Activated T-cell treated with anti-CD3 and anti-CD28 coated beads, Interleukin-2, amount 50 U/mL, for 4 hours (primary cell): ENCODE measurements at regions not wholly inside any gene's neighbourhood (a gene's known extent, or its start where the extent isn't known, plus 50 kb on each side); places are given as distances from the start of the nearest gene placed in this dataset.
A peak's percentile ranks its signal among the peaks of the same experiment; 100 is the strongest.

ENCODE experiments used
- ATAC-seq, 2 donors: fragments of 200-7000 bp; cut with Tn5 transposase; one replicate each; pipeline ENCODE4 v1.10.0; 2021
- DNase-seq: peaks from one replicate; pipeline ENCODE4 v3.0.0-alpha.2; 2020
- H3K27me3 Mint-ChIP-seq: one replicate; pipeline ENCODE4 v1.8.0; 2021; ENCODE audit warnings: low read depth, mixed read lengths
- H3K36me3 Mint-ChIP-seq: one replicate; pipeline ENCODE4 v1.8.0; 2022; ENCODE audit warnings: mixed read lengths; ENCODE audit not compliant: insufficient read depth
- H3K4me1 Mint-ChIP-seq: one replicate; pipeline ENCODE4 v1.8.0; 2021; ENCODE audit warnings: low read depth, mixed read lengths
- H3K4me3 Mint-ChIP-seq: one replicate; pipeline ENCODE4 v1.8.0; 2021; ENCODE audit warnings: mild to moderate bottlenecking, moderate library complexity, mixed read lengths
- H3K9me3 Mint-ChIP-seq: one replicate; pipeline ENCODE4 v1.8.0; 2021; ENCODE audit warnings: mixed read lengths

GRCh38 chr12:47014474-47014873 lies 64.9 kb upstream of the PCED1B start:
- no peaks in the 10 kb centered on the region for H3K36me3 Mint-ChIP-seq
- H3K27me3 Mint-ChIP-seq: peaks cover 21% of the 10 kb centered on the region
- H3K4me3 Mint-ChIP-seq: no peak overlapping the region
- H3K4me1 Mint-ChIP-seq: no peaks in the 10 kb centered on the region
- DNase-seq (no peak), ATAC-seq (no peak)
- no peaks in the 10 kb centered on the region for H3K9me3 Mint-ChIP-seq

- no peaks in the 10 kb centered on the region for H3K9me3 Mint-ChIP-seq
- ATAC-seq (no peak), DNase-seq (no peak)
Observed at GRCh38 chr12:47015381-47015780, 64.0 kb upstream of the PCED1B start.

GRCh38 chr12:47017041-47017713 lies 62.2 kb upstream of the PCED1B start:
- H3K4me3 Mint-ChIP-seq: no peak overlapping the region
- ATAC-seq (no peak), DNase-seq (no peak)
- no peaks in the 10 kb centered on the region for H3K9me3 Mint-ChIP-seq
- H3K27me3 Mint-ChIP-seq: peaks cover 26% of the 10 kb centered on the region
- H3K36me3 Mint-ChIP-seq: no peaks in the 10 kb centered on the region
- no peaks in the 10 kb centered on the region for H3K4me1 Mint-ChIP-seq

More at GRCh38 chr12:47015381-47015780, 64.0 kb upstream of the PCED1B start:
- Mint-ChIP-seq H3K36me3 (no peaks in the 10 kb centered on the region), H3K4me1 (no peaks in the 10 kb centered on the region), H3K27me3 (peaks cover 23% of the 10 kb centered on the region), H3K4me3 (no peak overlapping the region)

- no peak overlapping the region for H3K4me3 Mint-ChIP-seq
- peaks cover 1% of the 10 kb centered on the region for H3K4me1 Mint-ChIP-seq
- DNase-seq: no peak
- no peaks in the 10 kb centered on the region for H3K36me3 Mint-ChIP-seq
- peaks cover 25% of the 10 kb centered on the region for H3K27me3 Mint-ChIP-seq
- H3K9me3 Mint-ChIP-seq: no peaks in the 10 kb centered on the region
- ATAC-seq: no peak
Observed at GRCh38 chr12:47017901-47018475, 61.4 kb upstream of the PCED1B start.

GRCh38 chr12:47020211-47020821 lies 59.1 kb upstream of the PCED1B start:
- ATAC-seq (no peak), DNase-seq (no peak)
- H3K36me3 Mint-ChIP-seq: no peaks in the 10 kb centered on the region
- peaks cover 1% of the 10 kb centered on the region for H3K4me1 Mint-ChIP-seq
- peaks cover 23% of the 10 kb centered on the region for H3K27me3 Mint-ChIP-seq
- H3K4me3 Mint-ChIP-seq: no peak overlapping the region
- H3K9me3 Mint-ChIP-seq: no peaks in the 10 kb centered on the region

GRCh38 chr12:47021298-47021697 lies 58.1 kb upstream of the PCED1B start:
- DNase-seq: no peak
- Mint-ChIP-seq H3K4me1 (peaks cover 1% of the 10 kb centered on the region), H3K36me3 (no peaks in the 10 kb centered on the region), H3K4me3 (no peak overlapping the region), H3K27me3 (peaks cover 26% of the 10 kb centered on the region), H3K9me3 (no peaks in the 10 kb centered on the region)
- peak; percentile 72 to 90 for ATAC-seq

GRCh38 chr12:47022296-47022695 lies 57.1 kb upstream of the PCED1B start:
- peaks cover 1% of the 10 kb centered on the region for H3K4me1 Mint-ChIP-seq

GRCh38 chr12:47023311-47023710 lies 56.1 kb upstream of the PCED1B start:
- Mint-ChIP-seq H3K4me3 (no peak overlapping the region), H3K27me3 (peaks cover 17% of the 10 kb centered on the region), H3K4me1 (peaks cover 1% of the 10 kb centered on the region), H3K36me3 (no peaks in the 10 kb centered on the region), H3K9me3 (no peaks in the 10 kb centered on the region)
- ATAC-seq (no peak), DNase-seq (no peak)

More at GRCh38 chr12:47022296-47022695, 57.1 kb upstream of the PCED1B start:
- H3K36me3 Mint-ChIP-seq: no peaks in the 10 kb centered on the region
- no peak for DNase-seq
- peaks cover 22% of the 10 kb centered on the region for H3K27me3 Mint-ChIP-seq
- no peak overlapping the region for H3K4me3 Mint-ChIP-seq
- H3K9me3 Mint-ChIP-seq: no peaks in the 10 kb centered on the region
- peak in 1 of 2 donors; percentile 51 for ATAC-seq

- ATAC-seq: no peak
- H3K4me3 Mint-ChIP-seq: no peak overlapping the region
- H3K9me3 Mint-ChIP-seq: no peaks in the 10 kb centered on the region
- no peaks in the 10 kb centered on the region for H3K36me3 Mint-ChIP-seq
- H3K27me3 Mint-ChIP-seq: peaks cover 12% of the 10 kb centered on the region
- H3K4me1 Mint-ChIP-seq: peaks cover 1% of the 10 kb centered on the region
- DNase-seq: no peak
Observed at GRCh38 chr12:47023953-47024352, 55.5 kb upstream of the PCED1B start.

- Mint-ChIP-seq H3K36me3 (no peaks in the 10 kb centered on the region), H3K4me3 (no peak overlapping the region), H3K27me3 (peaks cover 12% of the 10 kb centered on the region), H3K9me3 (no peaks in the 10 kb centered on the region), H3K4me1 (peaks cover 3% of the 10 kb centered on the region)
- ATAC-seq (no peak), DNase-seq (no peak)
Observed at GRCh38 chr12:47024463-47024862, 55.0 kb upstream of the PCED1B start.

- Mint-ChIP-seq H3K4me1 (peaks cover 10% of the 10 kb centered on the region), H3K9me3 (no peaks in the 10 kb centered on the region), H3K36me3 (no peaks in the 10 kb centered on the region), H3K4me3 (no peak overlapping the region), H3K27me3 (peaks cover 7% of the 10 kb centered on the region)
- DNase-seq: no peak
- ATAC-seq: no peak
Observed at GRCh38 chr12:47025349-47025748, 54.1 kb upstream of the PCED1B start.

GRCh38 chr12:47025798-47026197 lies 53.6 kb upstream of the PCED1B start:
- no peaks in the 10 kb centered on the region for H3K36me3 Mint-ChIP-seq
- peaks cover 5% of the 10 kb centered on the region for H3K27me3 Mint-ChIP-seq
- ATAC-seq (no peak), DNase-seq (no peak)
- H3K4me3 Mint-ChIP-seq: no peak overlapping the region
- H3K4me1 Mint-ChIP-seq: peaks cover 10% of the 10 kb centered on the region
- H3K9me3 Mint-ChIP-seq: no peaks in the 10 kb centered on the region

- ATAC-seq (no peak), DNase-seq (no peak)
- Mint-ChIP-seq H3K36me3 (no peaks in the 10 kb centered on the region), H3K4me3 (no peak overlapping the region), H3K27me3 (peaks cover 4% of the 10 kb centered on the region), H3K9me3 (no peaks in the 10 kb centered on the region), H3K4me1 (peaks cover 10% of the 10 kb centered on the region)
Observed at GRCh38 chr12:47026291-47026690, 53.1 kb upstream of the PCED1B start.
